Heart left ventricle (tissue), 13 donors: ENCODE measurements at regions not wholly inside any gene's neighbourhood (a gene's known extent, or its start where the extent isn't known, plus 50 kb on each side); places are given as distances from the start of the nearest gene placed in this dataset.
"Not testable (repeated sequence)": the region's sequence is repeated elsewhere in the genome, so short reads cannot be mapped to it uniquely, and the experiment has no call there.

Experiments
- CTCF ChIP-seq, 12 donors: fragments of 200-600 bp; sonication (generic) in 4 of 12; IDR thresholded peaks; one replicate each; pipeline versions ENCODE4 v1.5.0 to v1.8.0; 2018 to 2022; ENCODE audit warnings: antibody characterized with exemption in 12 of 12, mild to moderate bottlenecking in 5 of 12
- POLR2A ChIP-seq, 2 donors: fragments of 450-650 bp; IDR thresholded peaks; one replicate each; pipeline ENCODE4 v1.6.1; 2017; ENCODE audit warnings: antibody characterized with exemption in 2 of 2, mild to moderate bottlenecking in 2 of 2, moderate library complexity in 2 of 2
- donor health status: ischemic (EF 13 %, LVEDD 7.1; RV severe dilation, severe dysfunction).
- donor health status: DM: no; HTN: yes; CAD: no.
- donor health status: DM: no; HTN: no; CAD: no.
- donor health status: ischemic (EF 25% LVEDD 6.9; RV normal size, moderate dysfunction).
- donor health status: ischemic (EF 25% LVEDD 5.7; RV mildly dilated, moderate dysfunction).
- donor health status: ischemic (EF 35%, LVEDD 5.7; RV mildly dilated, moderate dysfunction).
- donor health status: nonischemic (EF 11% LVEDD 7.7; RV severe dilation, severe dysfunction).
- donor health status: DM: yes; HTN: yes; CAD: no.
- donor health status: PGD.
- donor health status: ischemic (EF 29% LVEDD 5.4; RV normal size, mild dysfunction).
- donor health status: nonischemic (EF 23%, LVEDD 6.1; RV moderate dilation, normal function).

DNA sequence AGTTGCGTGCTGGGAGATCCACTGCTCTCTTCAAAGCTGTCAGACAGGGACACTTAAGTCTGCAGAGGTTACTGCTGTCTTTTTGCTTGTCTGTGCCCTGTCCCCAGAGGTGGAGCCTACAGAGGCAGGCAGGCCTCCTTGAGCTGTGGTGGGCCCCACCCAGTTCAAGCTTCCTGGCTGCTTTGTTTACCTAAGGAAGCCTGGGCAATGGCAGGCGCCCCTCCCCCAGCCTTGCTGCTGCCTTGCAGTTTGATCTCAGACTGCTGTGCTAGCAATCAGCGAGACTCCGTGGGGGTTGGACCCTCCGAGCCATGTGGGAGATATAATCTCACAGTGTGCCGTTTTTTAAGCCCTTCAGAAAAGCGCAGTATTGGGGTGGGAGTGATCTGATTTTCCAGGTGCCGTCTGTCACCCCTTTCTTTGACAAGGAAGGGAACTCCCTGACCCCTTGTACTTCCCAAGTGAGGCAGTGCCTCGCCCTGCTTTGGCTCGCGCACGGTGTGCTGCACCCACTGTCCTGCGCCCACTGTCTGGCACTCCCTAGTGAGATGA, 340.6 kb downstream of the PAX1 start:
- not testable (repeated sequence) for TF ChIP-seq CTCF, POLR2A (IDR thresholded peaks at IDR 0.05)
